Astrocyte (in vitro differentiated cells and primary cell): ENCODE measurements at regions not wholly inside any gene's neighbourhood (a gene's known extent, or its start where the extent isn't known, plus 50 kb on each side); places are given as distances from the start of the nearest gene placed in this dataset.

Experiments used
- DNase-seq: peaks from one replicate; pipeline ENCODE4 v3.0.0-alpha.2; 2010; ENCODE audit warnings: low read depth
- FAIRE-seq: peaks from 2 replicates; lab custom pipeline; 2011; peaks lifted over from hg19 to GRCh38; lab: Jason Lieb, UNC
- H2AFZ ChIP-seq: 2 replicates; pipeline ENCODE4 v1.6.0; 2012; ENCODE audit warnings: low read depth, low read length, inconsistent platforms
- H3K27ac ChIP-seq: 2 replicates; pipeline ENCODE4 v1.5.1; 2011; ENCODE audit warnings: low read depth, low read length, inconsistent platforms
- H3K27me3 ChIP-seq: 2 replicates; pipeline ENCODE4 v1.6.0; 2011; ENCODE audit warnings: low read length, inconsistent platforms; ENCODE audit not compliant: insufficient read depth
- H3K36me3 ChIP-seq: 2 replicates; pipeline ENCODE4 v1.5.1; 2011; ENCODE audit warnings: low read length, inconsistent platforms; ENCODE audit not compliant: insufficient read depth
- H3K4me1 ChIP-seq: 2 replicates; pipeline ENCODE4 v1.5.1; 2011; ENCODE audit warnings: low read length, inconsistent platforms; ENCODE audit not compliant: insufficient read depth
- H3K4me2 ChIP-seq: 2 replicates; pipeline ENCODE4 v1.6.0; 2012; ENCODE audit warnings: low read length, inconsistent platforms
- H3K4me3 ChIP-seq: 2 replicates; pipeline ENCODE4 v1.5.1; 2011; ENCODE audit warnings: low read depth, mild to moderate bottlenecking, low read length, inconsistent platforms; ENCODE audit not compliant: insufficient read depth
- H3K79me2 ChIP-seq: 2 replicates; pipeline ENCODE4 v1.6.0; 2012; ENCODE audit warnings: mild to moderate bottlenecking, low read length, inconsistent platforms; ENCODE audit not compliant: insufficient read depth
- H3K9ac ChIP-seq: 2 replicates; pipeline ENCODE4 v1.6.0; 2012; ENCODE audit warnings: mild to moderate bottlenecking, low read length, inconsistent platforms
- H3K9me3 ChIP-seq: 2 replicates; pipeline ENCODE4 v1.5.1; 2012; ENCODE audit warnings: low read depth, mild to moderate bottlenecking, low read length, inconsistent platforms; ENCODE audit not compliant: insufficient read depth
- H4K20me1 ChIP-seq: 2 replicates; pipeline ENCODE4 v1.6.0; 2012; ENCODE audit warnings: low read length, inconsistent platforms; ENCODE audit not compliant: insufficient read depth
- H3K27ac Mint-ChIP-seq: one replicate; pipeline ENCODE4 v1.8.0; 2021; ENCODE audit warnings: mild to moderate bottlenecking, mixed read lengths; ENCODE audit not compliant: unreplicated experiment
- H3K27me3 Mint-ChIP-seq: one replicate; pipeline ENCODE4 v1.8.0; 2021; ENCODE audit warnings: low read depth, mixed read lengths; ENCODE audit not compliant: unreplicated experiment
- H3K36me3 Mint-ChIP-seq: one replicate; pipeline ENCODE4 v1.8.0; 2021; ENCODE audit warnings: low read depth, mixed read lengths; ENCODE audit not compliant: unreplicated experiment
- H3K4me1 Mint-ChIP-seq: one replicate; pipeline ENCODE4 v1.8.0; 2021; ENCODE audit warnings: low read depth, mixed read lengths; ENCODE audit not compliant: unreplicated experiment
- H3K4me3 Mint-ChIP-seq: one replicate; pipeline ENCODE4 v1.8.0; 2021; ENCODE audit warnings: mild to moderate bottlenecking, moderate library complexity, mixed read lengths; ENCODE audit not compliant: unreplicated experiment
- H3K9me3 Mint-ChIP-seq: one replicate; pipeline ENCODE4 v1.8.0; 2021; ENCODE audit warnings: mild to moderate bottlenecking, mixed read lengths; ENCODE audit not compliant: unreplicated experiment
- CTCF ChIP-seq: IDR thresholded peaks from 2 replicates; pipeline ENCODE4 v1.5.1; 2011; ENCODE audit warnings: low read depth, mild to moderate bottlenecking, inconsistent platforms, low read length, moderate library complexity; ENCODE audit not compliant: insufficient read depth
- EZH2 ChIP-seq: IDR thresholded peaks from 2 replicates; pipeline ENCODE4 v1.6.1; 2012; ENCODE audit warnings: mild to moderate bottlenecking, low read length, inconsistent platforms; ENCODE audit not compliant: insufficient read depth

- TF ChIP-seq CTCF (no peak), EZH2 (no peak)
- H3K4me1 Mint-ChIP-seq: peaks cover 17% of the 10 kb centered on the region
- no peak overlapping the region for H3K27ac ChIP-seq
- H3K36me3 ChIP-seq: no peaks in the 10 kb centered on the region
- FAIRE-seq (no peak), DNase-seq (no peak)
- no peaks in the 10 kb centered on the region for H3K79me2 ChIP-seq
- no peak overlapping the region for H3K4me3 Mint-ChIP-seq
- no peaks in the 10 kb centered on the region for H3K27me3 Mint-ChIP-seq
- no peak overlapping the region for H3K4me3 ChIP-seq
- no peak overlapping the region for H3K27ac Mint-ChIP-seq
- no peaks in the 10 kb centered on the region for H3K36me3 Mint-ChIP-seq
- no peaks in the 10 kb centered on the region for H4K20me1 ChIP-seq
- H3K27me3 ChIP-seq: no peaks in the 10 kb centered on the region
- H3K4me1 ChIP-seq: peaks cover 19% of the 10 kb centered on the region
- H3K4me2 ChIP-seq: no peak overlapping the region
- H3K9ac ChIP-seq: no peak overlapping the region
- H2AFZ ChIP-seq: no peak overlapping the region
- H3K9me3 Mint-ChIP-seq: peaks cover 2% of the 10 kb centered on the region
- no peaks in the 10 kb centered on the region for H3K9me3 ChIP-seq
Observed at GRCh38 chr5:125281667-125282066, 535.2 kb upstream of the ZNF608 start.

- H3K9me3 ChIP-seq: no peaks in the 10 kb centered on the region
- no peak overlapping the region for H3K27ac ChIP-seq
- no peak overlapping the region for H3K4me3 Mint-ChIP-seq
- H3K27ac Mint-ChIP-seq: no peak overlapping the region
- TF ChIP-seq CTCF: no peak
- no peak for TF ChIP-seq EZH2
- no peaks in the 10 kb centered on the region for H3K36me3 ChIP-seq
- no peaks in the 10 kb centered on the region for H3K9me3 Mint-ChIP-seq
- H2AFZ ChIP-seq: no peak overlapping the region
- no peak overlapping the region for H3K4me3 ChIP-seq
- peaks cover 3% of the 10 kb centered on the region for H3K4me1 Mint-ChIP-seq
- no peak for FAIRE-seq
- no peak overlapping the region for H3K9ac ChIP-seq
- DNase-seq: no peak
- peaks cover 5% of the 10 kb centered on the region for H3K4me1 ChIP-seq
- H4K20me1 ChIP-seq: no peaks in the 10 kb centered on the region
- no peaks in the 10 kb centered on the region for H3K36me3 Mint-ChIP-seq
- H3K4me2 ChIP-seq: no peak overlapping the region
- H3K27me3 Mint-ChIP-seq: no peaks in the 10 kb centered on the region
- no peaks in the 10 kb centered on the region for H3K27me3 ChIP-seq
- H3K79me2 ChIP-seq: no peaks in the 10 kb centered on the region
Observed at GRCh38 chr5:125283372-125283771, 536.9 kb upstream of the ZNF608 start.

- no peak for TF ChIP-seq CTCF
- TF ChIP-seq EZH2: no peak
- Histone ChIP-seq H2AFZ (no peak overlapping the region), H4K20me1 (no peaks in the 10 kb centered on the region), H3K36me3 (no peaks in the 10 kb centered on the region), H3K79me2 (no peaks in the 10 kb centered on the region), H3K4me1 (no peaks in the 10 kb centered on the region), H3K4me2 (no peak overlapping the region), H3K4me3 (no peak overlapping the region), H3K9me3 (no peaks in the 10 kb centered on the region), H3K27ac (no peak overlapping the region), H3K9ac (no peak overlapping the region), H3K27me3 (no peaks in the 10 kb centered on the region)
- Mint-ChIP-seq H3K9me3 (no peaks in the 10 kb centered on the region), H3K4me3 (no peak overlapping the region), H3K27me3 (no peaks in the 10 kb centered on the region), H3K36me3 (no peaks in the 10 kb centered on the region), H3K27ac (no peak overlapping the region), H3K4me1 (no peaks in the 10 kb centered on the region)
- DNase-seq (no peak), FAIRE-seq (no peak)
Observed at GRCh38 chr5:125286271-125286670, 539.8 kb upstream of the ZNF608 start.
